NB4 (cell line): ENCODE measurements at regions not wholly inside any gene's neighbourhood (a gene's known extent, or its start where the extent isn't known, plus 50 kb on each side); places are given as distances from the start of the nearest gene placed in this dataset.

Experiments used
- POLR2A ChIP-seq: IDR thresholded peaks from 2 replicates; pipeline ENCODE4 v1.6.1; 2011; ENCODE audit warnings: mild to moderate bottlenecking; ENCODE audit not compliant: insufficient read length; ENCODE audit errors: extremely low read depth
- TF ChIP-seq, protein P1 (sequence below): IDR thresholded peaks from 2 replicates; pipeline ENCODE4 v1.6.1; 2011; ENCODE audit warnings: low read depth, low read length
- TF ChIP-seq, protein P2 (sequence below): IDR thresholded peaks from one replicate; pipeline ENCODE4 v1.5.1; 2012; ENCODE audit warnings: low read depth, low read length

DNA sequence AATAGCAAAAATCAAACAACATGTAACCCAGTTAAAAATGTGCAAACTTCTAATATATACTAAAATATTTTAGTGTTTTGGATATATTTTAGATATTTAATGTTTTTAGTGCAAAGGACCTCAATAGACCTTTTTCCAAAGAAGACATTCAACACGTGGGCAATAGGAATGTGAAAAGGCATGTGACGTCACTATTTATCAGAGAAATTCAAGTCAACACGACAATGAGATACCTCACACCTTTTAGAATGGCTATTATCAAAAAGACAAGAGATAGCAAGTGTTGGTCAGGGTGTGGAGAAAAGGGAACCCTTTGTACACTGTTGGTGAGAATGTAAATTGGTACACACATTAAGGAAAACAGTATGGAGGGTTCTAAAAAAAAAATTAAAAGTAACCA lies 115.6 kb upstream of the FAM47B start:
- TF ChIP-seq, protein P1, sequence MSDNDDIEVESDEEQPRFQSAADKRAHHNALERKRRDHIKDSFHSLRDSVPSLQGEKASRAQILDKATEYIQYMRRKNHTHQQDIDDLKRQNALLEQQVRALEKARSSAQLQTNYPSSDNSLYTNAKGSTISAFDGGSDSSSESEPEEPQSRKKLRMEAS: no peak
- no peak for TF ChIP-seq POLR2A
- TF ChIP-seq, protein P2, sequence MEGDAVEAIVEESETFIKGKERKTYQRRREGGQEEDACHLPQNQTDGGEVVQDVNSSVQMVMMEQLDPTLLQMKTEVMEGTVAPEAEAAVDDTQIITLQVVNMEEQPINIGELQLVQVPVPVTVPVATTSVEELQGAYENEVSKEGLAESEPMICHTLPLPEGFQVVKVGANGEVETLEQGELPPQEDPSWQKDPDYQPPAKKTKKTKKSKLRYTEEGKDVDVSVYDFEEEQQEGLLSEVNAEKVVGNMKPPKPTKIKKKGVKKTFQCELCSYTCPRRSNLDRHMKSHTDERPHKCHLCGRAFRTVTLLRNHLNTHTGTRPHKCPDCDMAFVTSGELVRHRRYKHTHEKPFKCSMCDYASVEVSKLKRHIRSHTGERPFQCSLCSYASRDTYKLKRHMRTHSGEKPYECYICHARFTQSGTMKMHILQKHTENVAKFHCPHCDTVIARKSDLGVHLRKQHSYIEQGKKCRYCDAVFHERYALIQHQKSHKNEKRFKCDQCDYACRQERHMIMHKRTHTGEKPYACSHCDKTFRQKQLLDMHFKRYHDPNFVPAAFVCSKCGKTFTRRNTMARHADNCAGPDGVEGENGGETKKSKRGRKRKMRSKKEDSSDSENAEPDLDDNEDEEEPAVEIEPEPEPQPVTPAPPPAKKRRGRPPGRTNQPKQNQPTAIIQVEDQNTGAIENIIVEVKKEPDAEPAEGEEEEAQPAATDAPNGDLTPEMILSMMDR: no peak
